ENCODE measurements at regions not wholly inside any gene's neighbourhood (a gene's known extent, or its start where the extent isn't known, plus 50 kb on each side); places are given as distances from the start of the nearest gene placed in this dataset.

- H3K4me3 ChIP-seq, result no peak overlapping the region
- no peaks in the 10 kb centered on the region for H3K36me3 ChIP-seq
- DNase-seq (no peak), ATAC-seq (no peak)
- H3K9me3 ChIP-seq, result no peaks in the 10 kb centered on the region
- no peak for TF ChIP-seq CTCF (IDR thresholded peaks at IDR 0.05)
- no peaks in the 10 kb centered on the region for H3K4me1 ChIP-seq
- intact Hi-C loops (cut with DNase I), result no loop called here
- no peaks in the 10 kb centered on the region for H3K27me3 ChIP-seq (ENCODE audit: low read depth)
- no peak overlapping the region for H3K27ac ChIP-seq
These were observed 158.6 kb downstream of the INHBA start for GRCh38 chr7:41544241-41544640.

GRCh38 chr7:41540601-41541000, 162.3 kb downstream of the INHBA start:
- Histone ChIP-seq H3K36me3 (no peaks in the 10 kb centered on the region), H3K9me3 (no peaks in the 10 kb centered on the region), H3K27ac (no peak overlapping the region), H3K4me3 (no peak overlapping the region), H3K4me1 (no peaks in the 10 kb centered on the region), H3K27me3 (ENCODE audit: low read depth) (no peaks in the 10 kb centered on the region)
- intact Hi-C loops (cut with DNase I), result no loop called here
- ATAC-seq (no peak), DNase-seq (no peak)
- no peak for TF ChIP-seq CTCF (IDR thresholded peaks at IDR 0.05)

GRCh38 chr7:41538810-41539724, 163.8 kb downstream of the INHBA start:
- intact Hi-C loops (cut with DNase I), result no loop called here
- no peak for DNase-seq
- Histone ChIP-seq H3K36me3 (no peaks in the 10 kb centered on the region), H3K27me3 (ENCODE audit: low read depth) (no peaks in the 10 kb centered on the region), H3K4me1 (no peaks in the 10 kb centered on the region), H3K9me3 (no peaks in the 10 kb centered on the region), H3K27ac (no peak overlapping the region), H3K4me3 (no peak overlapping the region)
- ATAC-seq, result no peak
- TF ChIP-seq CTCF (IDR thresholded peaks at IDR 0.05), result no peak

GRCh38 chr7:41536873-41537665, 165.8 kb downstream of the INHBA start:
- Histone ChIP-seq H3K4me3 (no peak overlapping the region), H3K4me1 (no peaks in the 10 kb centered on the region), H3K9me3 (no peaks in the 10 kb centered on the region), H3K36me3 (no peaks in the 10 kb centered on the region), H3K27ac (no peak overlapping the region), H3K27me3 (ENCODE audit: low read depth) (no peaks in the 10 kb centered on the region)
- intact Hi-C loops (cut with DNase I), result no loop called here
- DNase-seq (no peak), ATAC-seq (no peak)
- TF ChIP-seq CTCF (IDR thresholded peaks at IDR 0.05), result no peak

GRCh38 chr7:41536122-41536872, 166.6 kb downstream of the INHBA start:
- H3K9me3 ChIP-seq, result no peaks in the 10 kb centered on the region
- H3K4me1 ChIP-seq, result no peaks in the 10 kb centered on the region
- intact Hi-C loops (cut with DNase I), result no loop called here
- no peak overlapping the region for H3K27ac ChIP-seq
- H3K4me3 ChIP-seq, result no peak overlapping the region
- ATAC-seq (no peak), DNase-seq (no peak)
- no peaks in the 10 kb centered on the region for H3K27me3 ChIP-seq (ENCODE audit: low read depth)
- no peaks in the 10 kb centered on the region for H3K36me3 ChIP-seq
- no peak for TF ChIP-seq CTCF (IDR thresholded peaks at IDR 0.05)
